Right cardiac atrium (tissue), 5 donors: ENCODE measurements at regions not wholly inside any gene's neighbourhood (a gene's known extent, or its start where the extent isn't known, plus 50 kb on each side); places are given as distances from the start of the nearest gene placed in this dataset.
"Not testable (repeated sequence)": the region's sequence is repeated elsewhere in the genome, so short reads cannot be mapped to it uniquely, and the experiment has no call there.

ENCODE experiments used
- ATAC-seq, 2 donors: fragments of 200-7000 bp; cut with Tn5 transposase; one replicate each; pipeline versions ENCODE4 v1.8.0 to v1.9.1; 2020; ENCODE audit warnings: moderate library complexity in 2 of 2, mild to moderate bottlenecking in 1 of 2
- DNase-seq, 3 donors: peaks; one replicate each; pipeline ENCODE4 v3.0.0-alpha.2; 2020
- H3K27ac ChIP-seq: one replicate; pipeline ENCODE4 v1.5.1; 2013; ENCODE audit warnings: mild to moderate bottlenecking, low read length, control low read depth, moderate library complexity
- H3K27me3 ChIP-seq: one replicate; pipeline ENCODE4 v1.6.1; 2013; ENCODE audit not compliant: control insufficient read depth, insufficient read depth
- H3K4me1 ChIP-seq: one replicate; pipeline ENCODE4 v1.6.1; 2013; ENCODE audit warnings: low read length; ENCODE audit not compliant: control insufficient read depth, insufficient read depth
- H3K4me3 ChIP-seq: one replicate; pipeline ENCODE4 v1.5.1; 2013; ENCODE audit warnings: low read length, control low read depth
- H3K9me3 ChIP-seq: one replicate; pipeline ENCODE4 v1.6.1; 2013; ENCODE audit warnings: low read length; ENCODE audit not compliant: control insufficient read depth
- WGBS: extraction: QIAGEN DNeasy Blood & Tissue Kit; methylation state at CpG from one replicate; pipeline ENCODE4 v1.1.7; 2013; 5-methylcytosine and 5-hydroxymethylcytosine counted together
- intact Hi-C, 4 donors: fragments of 100-400 bp; cut with DNase I; formaldehyde crosslinking; loops; one replicate each; pipeline versions ENCODE4 v1.11.0 to v1.14.0; 2022 to 2023
- donor health status: healthy with polysubstance abuse.
- donor health status: DM: no; HTN: yes; CAD: no.
- donor health status: DM: no; HTN: no; CAD: no.
- donor health status: DM: no; HTN: yes; CAD: no; lungs with severe emphysema.
- donor health status: DM: yes; HTN: yes; CAD: no.

DNA sequence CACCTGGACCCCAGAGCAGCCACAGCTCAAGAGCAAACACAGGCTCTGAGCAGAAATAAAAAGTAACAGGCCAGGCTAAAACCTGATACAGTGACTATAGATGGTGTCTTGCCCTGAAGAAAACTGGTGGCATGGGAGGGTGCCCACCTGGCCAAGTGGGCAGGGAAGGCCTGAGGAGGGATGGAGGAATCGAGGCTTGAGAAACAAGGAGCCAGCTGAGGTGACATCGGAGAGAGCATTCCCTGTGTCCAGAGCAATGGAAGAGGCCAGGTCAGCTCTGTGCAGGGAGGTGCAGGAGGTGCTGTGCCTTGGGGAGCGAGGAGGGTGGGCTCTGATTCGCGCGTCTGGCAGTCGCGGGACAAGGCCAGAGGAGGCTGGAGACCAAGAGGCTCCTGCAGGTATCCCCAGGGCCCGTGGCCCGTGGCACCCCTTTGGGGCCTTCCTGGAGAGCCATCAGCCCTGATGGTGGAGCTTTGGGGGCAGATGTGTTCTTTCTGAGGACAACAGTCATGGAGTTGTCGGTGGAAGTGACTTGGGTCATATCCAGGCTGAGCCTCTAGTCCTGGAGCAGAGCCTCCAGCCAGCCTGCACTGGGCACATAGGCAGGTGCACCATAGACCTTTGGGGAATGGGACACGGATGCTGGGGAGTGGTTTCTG is 56.1 kb downstream of the PLXNA1 start:
- H3K27ac ChIP-seq: no peak overlapping the region
- peaks cover 3% of the 10 kb centered on the region for H3K4me1 ChIP-seq
- no peaks in the 10 kb centered on the region for H3K9me3 ChIP-seq
- no peaks in the 10 kb centered on the region for H3K27me3 ChIP-seq
- DNase-seq (peak in 2 of 3 donors; percentile 34 to 45), ATAC-seq (no peak)
- WGBS: 83% methylated on average over 12 of the region's 12 CpGs
- intact Hi-C loops: no loop called here
- H3K4me3 ChIP-seq: no peak overlapping the region

DNA sequence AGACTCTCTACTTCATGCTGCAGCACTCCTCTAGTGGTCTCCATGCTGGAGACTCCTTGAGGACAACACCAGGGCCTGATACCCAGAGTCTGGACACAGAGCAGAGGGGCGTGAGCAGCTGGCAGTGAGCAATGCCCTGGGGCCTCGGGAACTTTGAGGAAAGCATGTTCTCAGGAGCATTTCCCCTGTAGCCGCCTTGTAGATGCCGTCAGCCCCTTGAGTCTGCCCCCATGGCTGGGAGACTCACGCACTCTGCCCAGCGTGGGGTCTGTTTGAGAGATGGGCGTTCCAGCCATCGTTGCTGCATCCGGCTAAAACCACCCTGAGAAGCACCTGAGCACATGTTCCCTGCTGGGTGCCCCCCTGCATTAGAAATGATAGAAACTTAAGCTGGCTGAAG is 56.8 kb downstream of the PLXNA1 start:
- Histone ChIP-seq H3K9me3 (no peaks in the 10 kb centered on the region), H3K27me3 (no peaks in the 10 kb centered on the region), H3K27ac (no peak overlapping the region), H3K4me1 (peaks cover 3% of the 10 kb centered on the region), H3K4me3 (no peak overlapping the region)
- no peak for ATAC-seq
- WGBS: 88% methylated on average over 9 of the region's 9 CpGs
- peak in 2 of 3 donors; percentile 32 to 39 for DNase-seq
- intact Hi-C loops: no loop called here

DNA sequence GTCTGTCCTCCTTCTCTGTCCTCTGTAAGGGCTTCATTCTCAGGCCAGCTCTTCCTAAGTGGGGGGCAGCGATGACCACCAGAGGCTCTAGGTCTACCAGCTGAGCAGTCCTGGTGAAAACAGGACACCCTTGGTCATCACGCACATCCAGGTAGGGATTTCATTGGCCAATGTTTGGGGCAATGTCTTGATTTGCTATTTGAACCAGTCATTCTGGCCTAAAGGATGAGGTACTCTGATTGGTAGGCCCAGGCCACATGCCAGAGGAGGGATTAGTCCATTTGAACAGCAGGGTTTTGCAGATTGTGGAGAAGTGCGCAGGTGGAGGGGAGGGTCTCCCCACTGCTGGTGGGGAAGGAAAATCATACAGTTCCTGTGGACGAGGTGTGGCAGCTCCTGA is 57.3 kb downstream of the PLXNA1 start:
- Histone ChIP-seq H3K4me1 (peaks cover 3% of the 10 kb centered on the region), H3K27me3 (no peaks in the 10 kb centered on the region), H3K27ac (no peak overlapping the region), H3K4me3 (no peak overlapping the region), H3K9me3 (no peaks in the 10 kb centered on the region)
- WGBS: 85% methylated on average over 4 of the region's 4 CpGs
- intact Hi-C loops: no loop called here
- no peak for DNase-seq
- ATAC-seq: no peak

DNA sequence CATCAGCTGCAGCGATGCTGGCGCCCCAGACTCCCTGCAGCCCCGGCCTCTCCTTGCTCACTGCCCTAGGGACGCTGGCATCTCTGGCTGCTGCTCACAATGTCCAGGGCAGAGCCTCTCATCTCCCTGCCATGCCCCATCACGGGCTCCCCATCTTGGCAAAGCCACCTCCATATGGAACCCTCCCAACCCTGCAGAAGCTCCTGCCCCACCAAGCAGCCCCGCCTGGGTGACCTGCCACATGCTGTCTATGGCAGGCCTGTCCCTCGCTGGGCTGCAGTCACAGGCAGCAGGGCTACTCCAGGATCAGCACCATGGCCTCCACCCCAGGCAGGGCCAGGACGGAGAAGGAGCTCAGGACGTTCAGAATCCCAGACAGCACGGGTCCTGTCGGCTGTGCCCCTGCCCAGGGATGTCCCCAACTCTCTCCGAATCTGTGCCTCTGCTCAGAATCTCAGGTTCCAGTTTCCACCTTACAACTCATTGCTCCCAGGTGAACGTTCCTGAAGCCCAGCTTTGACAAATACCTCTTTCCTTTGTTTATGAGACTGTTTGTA is 58.4 kb downstream of the PLXNA1 start:
- Histone ChIP-seq H3K27me3 (no peaks in the 10 kb centered on the region), H3K4me3 (no peak overlapping the region), H3K9me3 (no peaks in the 10 kb centered on the region), H3K4me1 (peaks cover 3% of the 10 kb centered on the region), H3K27ac (no peak overlapping the region)
- ATAC-seq: no peak
- intact Hi-C loops: no loop called here
- peak in 2 of 3 donors; percentile 36 to 46 for DNase-seq
- 83% methylated on average over 13 of the region's 13 CpGs for WGBS

DNA sequence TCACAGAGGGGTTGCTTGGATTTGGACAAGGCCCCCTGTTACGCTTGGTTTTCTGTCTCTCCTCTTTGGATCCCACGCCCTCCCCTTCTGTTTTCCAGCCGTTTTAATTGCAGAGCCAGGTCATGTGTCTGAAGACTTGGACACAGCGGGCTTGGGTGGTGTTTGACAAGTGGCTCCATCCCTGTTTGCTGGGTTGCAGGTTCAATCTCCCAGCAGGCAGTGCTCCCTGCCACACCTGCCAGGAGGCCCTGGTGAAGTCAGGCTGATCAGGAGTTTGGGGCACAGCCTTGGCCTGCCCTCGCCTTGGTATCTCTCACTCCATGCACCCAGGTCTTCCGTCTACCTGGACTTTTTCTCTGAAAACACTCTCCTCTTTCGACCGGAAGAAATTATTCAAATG is 59.0 kb downstream of the PLXNA1 start:
- intact Hi-C loops: no loop called here
- Histone ChIP-seq H3K4me3 (no peak overlapping the region), H3K4me1 (peaks cover 3% of the 10 kb centered on the region), H3K27me3 (no peaks in the 10 kb centered on the region), H3K9me3 (no peaks in the 10 kb centered on the region), H3K27ac (no peak overlapping the region)
- 85% methylated on average over 8 of the region's 8 CpGs for WGBS
- ATAC-seq (no peak), DNase-seq (no peak)

DNA sequence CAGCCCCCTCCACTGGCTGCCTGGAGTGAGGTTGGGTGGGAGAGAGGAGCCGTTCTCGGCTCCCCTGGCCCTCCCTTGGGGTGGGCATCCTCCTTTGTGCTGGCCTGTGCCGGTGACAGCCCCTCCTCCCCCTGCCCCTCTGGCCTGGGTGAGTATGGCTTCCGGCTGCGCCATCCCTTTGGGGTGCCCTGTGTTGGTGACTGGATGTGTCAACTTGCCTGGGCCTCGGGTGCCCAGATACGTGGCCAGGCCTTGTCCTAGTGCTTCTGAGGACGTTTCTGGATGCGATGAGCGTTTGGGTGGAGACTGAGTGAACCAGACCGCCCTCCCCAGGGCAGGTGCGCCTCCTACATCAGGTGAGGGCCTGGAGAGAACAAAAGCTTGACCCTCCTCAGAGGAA is 59.7 kb downstream of the PLXNA1 start:
- no peak overlapping the region for H3K27ac ChIP-seq
- ATAC-seq: no peak
- WGBS: 87% methylated on average over 12 of the region's 12 CpGs
- peak in 1 of 3 donors; percentile 36 for DNase-seq
- no peak overlapping the region for H3K4me3 ChIP-seq
- intact Hi-C loops: no loop called here
- H3K9me3 ChIP-seq: no peaks in the 10 kb centered on the region
- no peaks in the 10 kb centered on the region for H3K27me3 ChIP-seq
- peaks cover 3% of the 10 kb centered on the region for H3K4me1 ChIP-seq

DNA sequence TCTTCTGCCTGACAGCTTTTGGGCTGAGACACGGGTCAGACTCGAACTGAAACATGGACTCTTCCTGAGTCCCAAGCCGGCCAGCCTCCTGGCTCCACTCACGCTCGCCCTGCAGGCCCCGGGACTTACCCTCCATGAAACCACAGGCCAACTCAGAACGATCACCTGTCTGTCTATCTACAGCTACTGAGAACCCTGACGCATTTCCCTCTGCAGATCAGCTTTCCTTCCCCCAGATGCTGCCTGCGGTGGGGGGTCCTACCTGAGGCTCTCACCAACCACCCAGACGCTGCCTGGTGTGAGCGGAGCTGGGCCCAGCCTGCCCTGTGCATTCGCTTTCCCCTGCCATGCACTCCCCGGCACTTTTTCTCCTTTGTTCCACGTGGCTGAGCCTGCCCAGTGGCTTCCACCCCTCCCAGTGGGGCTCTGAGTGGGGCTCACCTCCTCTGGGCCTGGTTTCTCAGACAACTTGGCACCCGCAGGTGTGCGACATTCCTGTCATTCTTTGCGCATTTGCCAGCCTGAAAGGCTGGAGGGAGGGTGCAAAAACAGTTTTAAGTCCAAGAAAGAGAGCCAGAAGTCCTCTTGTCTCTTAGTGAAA is 60.2 kb downstream of the PLXNA1 start:
- intact Hi-C loops: no loop called here
- no peak overlapping the region for H3K4me3 ChIP-seq
- no peaks in the 10 kb centered on the region for H3K9me3 ChIP-seq
- WGBS: 64% methylated on average over 17 of the region's 17 CpGs
- H3K27ac ChIP-seq: no peak overlapping the region
- H3K27me3 ChIP-seq: no peaks in the 10 kb centered on the region
- H3K4me1 ChIP-seq: peaks cover 3% of the 10 kb centered on the region
- ATAC-seq: peak in 1 of 2 donors; percentile 36
- DNase-seq: peak in 2 of 3 donors; percentile 57

DNA sequence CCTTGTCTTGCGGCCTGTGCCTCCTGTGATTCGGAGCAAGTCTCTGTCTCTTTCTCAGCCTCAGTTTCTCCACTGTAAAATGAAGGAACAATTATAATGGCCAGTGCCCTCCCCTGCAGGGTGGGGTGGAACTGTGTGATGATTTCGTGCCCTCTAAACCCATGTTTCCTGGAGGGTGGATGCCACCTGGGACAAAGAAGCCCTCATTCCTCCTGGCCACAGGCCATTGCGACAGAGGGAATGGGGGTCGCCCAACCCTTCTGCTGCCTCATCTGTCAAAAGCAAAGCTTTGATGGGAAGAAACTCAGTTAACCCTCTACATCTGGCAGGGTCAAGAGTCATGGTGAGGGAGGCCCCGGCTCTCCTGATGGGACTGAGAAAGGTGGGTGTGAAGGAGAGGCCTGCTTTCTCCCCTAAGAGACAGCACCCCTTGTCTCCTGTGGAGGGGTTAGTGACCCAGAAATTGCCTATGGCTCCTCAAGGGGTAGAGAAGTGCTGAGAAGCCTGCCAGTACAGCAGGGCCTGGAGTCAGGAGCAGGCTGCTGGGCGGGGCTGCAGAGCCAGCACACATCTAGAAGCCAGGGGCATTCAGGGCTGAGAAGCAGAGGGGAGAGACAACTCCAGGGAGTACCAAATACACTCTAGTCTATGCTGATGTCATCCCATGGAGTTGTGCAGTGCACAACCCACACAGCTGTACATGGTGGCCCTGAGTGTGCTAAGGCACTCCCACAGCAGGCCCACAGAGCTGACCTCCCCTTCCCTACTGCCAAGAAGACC is 61.0 kb downstream of the PLXNA1 start:
- Histone ChIP-seq H3K27me3 (no peaks in the 10 kb centered on the region), H3K4me1 (peaks cover 3% of the 10 kb centered on the region), H3K27ac (no peak overlapping the region), H3K4me3 (no peak overlapping the region), H3K9me3 (no peaks in the 10 kb centered on the region)
- peak; percentile 33 to 44 for ATAC-seq
- peak in 2 of 3 donors; percentile 14 to 51 for DNase-seq
- intact Hi-C loops: no loop called here
- 64% methylated on average over 7 of the region's 7 CpGs for WGBS

DNA sequence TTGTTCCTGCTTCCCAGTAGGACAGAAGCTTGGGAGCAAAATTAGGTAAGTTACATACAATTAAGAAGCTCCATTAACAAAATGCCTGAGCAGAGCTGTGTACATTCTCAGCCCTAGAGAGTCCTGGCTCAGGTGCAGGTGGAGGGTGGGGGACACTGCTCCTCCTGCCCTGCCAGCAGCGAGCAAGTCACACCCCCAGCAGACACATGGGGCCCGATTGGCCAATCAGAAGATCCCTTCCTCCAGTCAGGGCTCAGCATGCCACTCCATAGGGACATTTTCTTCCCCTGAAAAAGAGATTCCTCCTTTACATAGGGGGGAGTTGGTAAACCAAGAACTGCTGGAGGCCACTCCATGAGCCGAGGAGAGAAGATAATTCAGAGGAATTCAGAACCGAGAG is 62.1 kb downstream of the PLXNA1 start:
- peak; percentile 40 to 42 for ATAC-seq
- no peak overlapping the region for H3K27ac ChIP-seq
- H3K9me3 ChIP-seq: no peaks in the 10 kb centered on the region
- H3K27me3 ChIP-seq: no peaks in the 10 kb centered on the region
- H3K4me1 ChIP-seq: peaks cover 3% of the 10 kb centered on the region
- intact Hi-C loops: no loop called here
- H3K4me3 ChIP-seq: no peak overlapping the region
- WGBS: 37% methylated on average over 4 of the region's 4 CpGs
- DNase-seq: peak in 1 of 3 donors; percentile 52

DNA sequence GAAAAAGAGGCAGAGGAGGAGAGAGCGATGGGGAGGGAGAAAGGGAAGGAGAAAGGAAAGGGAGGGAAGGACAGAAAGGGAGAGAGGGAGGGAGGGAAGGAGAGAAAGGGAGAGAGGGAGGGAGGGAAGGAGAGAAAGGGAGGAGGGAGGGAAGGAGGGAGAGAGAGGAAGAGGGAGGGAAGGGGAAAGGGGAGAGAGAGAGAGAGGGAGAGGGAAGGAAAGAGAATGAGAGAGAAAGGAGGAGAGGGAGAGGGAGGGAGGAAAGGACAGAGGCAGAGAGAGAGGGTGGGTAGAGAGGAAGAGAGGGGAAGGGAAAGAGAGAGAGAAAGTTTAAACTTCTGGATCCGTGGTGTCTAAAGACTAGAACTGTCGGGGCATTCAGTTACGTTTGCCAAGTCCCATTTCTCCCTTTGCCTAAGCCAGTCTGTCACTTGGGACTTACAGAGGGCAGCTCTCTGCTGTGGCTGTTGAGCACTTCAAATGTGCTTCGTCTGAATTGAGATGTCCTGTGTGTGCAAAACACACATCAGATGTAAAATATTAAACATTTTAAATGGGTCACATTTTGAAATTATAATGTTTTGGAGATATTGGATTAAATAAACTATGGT is 62.6 kb downstream of the PLXNA1 start:
- no peaks in the 10 kb centered on the region for H3K27me3 ChIP-seq
- no peak overlapping the region for H3K27ac ChIP-seq
- no peak overlapping the region for H3K4me3 ChIP-seq
- peaks cover 3% of the 10 kb centered on the region for H3K4me1 ChIP-seq
- ATAC-seq (no peak), DNase-seq (no peak)
- 37% methylated on average over 5 of the region's 5 CpGs for WGBS
- H3K9me3 ChIP-seq: no peaks in the 10 kb centered on the region
- intact Hi-C loops: no loop called here

DNA sequence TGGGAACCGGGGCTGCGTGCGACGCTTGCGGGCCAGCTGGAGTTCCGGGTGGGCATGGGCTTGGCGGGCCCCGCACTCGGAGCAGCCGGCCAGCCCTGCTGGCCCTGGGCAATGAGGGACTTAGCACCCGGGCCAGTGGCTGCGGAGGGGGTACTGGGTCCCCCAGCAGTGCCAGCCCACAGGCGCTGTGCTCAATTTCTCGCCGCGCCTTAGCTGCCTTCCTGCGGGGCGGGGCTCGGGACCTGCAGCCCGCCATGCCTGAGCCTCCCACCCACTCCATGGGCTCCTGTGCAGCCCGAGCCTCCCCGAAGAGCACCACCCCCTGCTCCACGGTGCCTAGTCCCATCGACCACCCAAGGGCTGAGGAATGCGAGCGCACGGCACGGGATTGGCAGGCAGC is 63.8 kb downstream of the PLXNA1 start:
- 93% methylated on average over 28 of the region's 28 CpGs for WGBS
- DNase-seq: peak in 2 of 3 donors; percentile 37
- H3K4me1 ChIP-seq, ATAC-seq, H3K9me3 ChIP-seq, H3K27ac ChIP-seq, H3K4me3 ChIP-seq, intact Hi-C loops, H3K27me3 ChIP-seq: not testable (repeated sequence)
